Uterus (tissue), 2 donors: ENCODE measurements at regions not wholly inside any gene's neighbourhood (a gene's known extent, or its start where the extent isn't known, plus 50 kb on each side); places are given as distances from the start of the nearest gene placed in this dataset.

Experiments used
- CTCF ChIP-seq, 4 experiments: fragments of 200-600 bp in 2 of 4; fragments of 450-650 bp in 2 of 4; sonication (generic) in 2 of 4; IDR thresholded peaks; one replicate each; pipeline ENCODE4 v1.5.1; 2016 to 2019; ENCODE audit warnings: antibody characterized with exemption in 4 of 4, mild to moderate bottlenecking in 2 of 4, moderate library complexity in 1 of 4
- POLR2A ChIP-seq, 2 donors: fragments of 450-650 bp; IDR thresholded peaks; one replicate each; pipeline ENCODE4 v1.6.1; 2016; ENCODE audit warnings: antibody characterized with exemption in 2 of 2, mild to moderate bottlenecking in 1 of 2, moderate library complexity in 1 of 2

GRCh38 chr9:108150736-108151586, 661.4 kb upstream of the KLF4 start:
- TF ChIP-seq CTCF (IDR thresholded peaks at IDR 0.05), result no peak
- TF ChIP-seq POLR2A (IDR thresholded peaks at IDR 0.05), result no peak
